ENCODE measurements at regions not wholly inside any gene's neighbourhood (a gene's known extent, or its start where the extent isn't known, plus 50 kb on each side); places are given as distances from the start of the nearest gene placed in this dataset.
A peak's percentile ranks its signal among the peaks of the same experiment; 100 is the strongest.

DNA sequence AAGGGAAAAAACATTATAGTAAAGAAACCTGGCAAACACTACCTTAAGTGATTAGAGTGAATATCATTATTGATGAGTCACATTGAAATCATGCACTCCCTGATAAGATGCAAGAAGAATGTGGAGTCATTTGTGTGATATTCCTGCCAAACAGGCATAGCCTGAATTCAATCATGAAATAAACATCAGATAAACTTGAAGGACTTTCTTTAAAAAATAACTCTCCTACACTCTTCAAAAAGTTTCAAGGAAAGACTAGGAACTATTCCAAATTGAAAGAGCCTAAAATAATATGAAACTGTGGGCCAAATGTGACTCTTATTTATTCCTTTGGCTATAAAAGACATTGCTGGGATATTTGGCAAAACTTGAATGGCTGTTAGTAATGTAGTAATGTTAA lies 625.7 kb upstream of the LMCD1 start:
- Histone ChIP-seq H2AFZ (ENCODE audit: low read length) (no peak overlapping the region), H3K27me3 (ENCODE audit: control insufficient read depth, insufficient read depth, low read length) (no peaks in the 10 kb centered on the region), H3K27ac (ENCODE audit: insufficient read depth, low read length) (no peak overlapping the region), H4K20me1 (ENCODE audit: control insufficient read depth, extremely low read depth, insufficient read depth, low read length) (no peaks in the 10 kb centered on the region), H3K79me2 (ENCODE audit: control insufficient read depth, insufficient read depth, low read length) (no peaks in the 10 kb centered on the region), H3K36me3 (ENCODE audit: control insufficient read depth, insufficient read depth, low read length) (no peaks in the 10 kb centered on the region), H3K4me2 (ENCODE audit: extremely low read depth, insufficient read depth, low read length) (no peak overlapping the region), H3K4me1 (ENCODE audit: control insufficient read depth, extremely low read depth, insufficient read depth, low read length) (no peaks in the 10 kb centered on the region), H3K9me3 (ENCODE audit: control insufficient read depth, insufficient read depth, low read depth, low read length) (no peaks in the 10 kb centered on the region), H3K4me3 (replicated peaks in 1 of 4; ENCODE audit: control extremely low read depth in 1 of 4, insufficient read depth in 1 of 4, low read depth in 3 of 4, low read length in 4 of 4) (no peak overlapping the region), H3K9ac (ENCODE audit: insufficient read depth, low read length) (no peak overlapping the region)
- peak; percentile 3 to 95 for DNase-seq (ENCODE audit: low read depth in 2 of 2)
- TF ChIP-seq, protein P1, sequence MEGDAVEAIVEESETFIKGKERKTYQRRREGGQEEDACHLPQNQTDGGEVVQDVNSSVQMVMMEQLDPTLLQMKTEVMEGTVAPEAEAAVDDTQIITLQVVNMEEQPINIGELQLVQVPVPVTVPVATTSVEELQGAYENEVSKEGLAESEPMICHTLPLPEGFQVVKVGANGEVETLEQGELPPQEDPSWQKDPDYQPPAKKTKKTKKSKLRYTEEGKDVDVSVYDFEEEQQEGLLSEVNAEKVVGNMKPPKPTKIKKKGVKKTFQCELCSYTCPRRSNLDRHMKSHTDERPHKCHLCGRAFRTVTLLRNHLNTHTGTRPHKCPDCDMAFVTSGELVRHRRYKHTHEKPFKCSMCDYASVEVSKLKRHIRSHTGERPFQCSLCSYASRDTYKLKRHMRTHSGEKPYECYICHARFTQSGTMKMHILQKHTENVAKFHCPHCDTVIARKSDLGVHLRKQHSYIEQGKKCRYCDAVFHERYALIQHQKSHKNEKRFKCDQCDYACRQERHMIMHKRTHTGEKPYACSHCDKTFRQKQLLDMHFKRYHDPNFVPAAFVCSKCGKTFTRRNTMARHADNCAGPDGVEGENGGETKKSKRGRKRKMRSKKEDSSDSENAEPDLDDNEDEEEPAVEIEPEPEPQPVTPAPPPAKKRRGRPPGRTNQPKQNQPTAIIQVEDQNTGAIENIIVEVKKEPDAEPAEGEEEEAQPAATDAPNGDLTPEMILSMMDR (conservative IDR thresholded peaks at IDR 0.05 in 1 of 2, IDR thresholded peaks at IDR 0.05 in 1 of 2; ENCODE audit: low read depth in 1 of 2, low read length in 2 of 2), result no peak
- TF ChIP-seq EZH2 (IDR thresholded peaks at IDR 0.05; ENCODE audit: low read length, missing control alignments), result no peak

DNA sequence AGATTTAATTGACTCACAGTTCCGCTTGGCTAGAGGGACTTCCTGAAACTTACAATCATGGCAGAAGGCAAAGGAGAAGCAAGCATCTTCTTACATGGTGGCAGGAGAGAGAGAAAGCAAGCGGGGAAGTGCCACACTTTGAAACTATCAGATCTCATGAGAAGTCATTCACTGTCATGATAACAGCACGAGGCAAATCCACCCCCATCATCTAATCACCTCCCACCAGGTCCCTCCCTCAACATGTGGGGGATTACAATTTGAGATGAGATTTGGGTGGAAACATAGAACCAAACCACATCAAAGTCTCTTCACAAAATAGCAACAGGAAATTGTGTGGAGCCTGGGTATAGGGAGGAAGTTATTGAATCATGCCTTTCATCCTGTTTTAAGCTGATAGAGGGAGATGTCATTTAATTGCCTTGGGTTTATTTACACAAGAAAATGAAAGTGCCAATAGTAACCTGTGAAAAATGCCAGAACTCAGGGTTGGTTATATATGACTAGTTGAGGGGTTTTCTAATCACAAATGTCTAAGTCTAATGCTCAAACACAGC lies 624.8 kb upstream of the LMCD1 start:
- H3K9me3 ChIP-seq (ENCODE audit: control insufficient read depth, insufficient read depth, low read depth, low read length), result no peaks in the 10 kb centered on the region
- no peak overlapping the region for H3K4me2 ChIP-seq (ENCODE audit: extremely low read depth, insufficient read depth, low read length)
- peak in 1 of 2 donors; percentile 62 for DNase-seq (ENCODE audit: low read depth in 2 of 2)
- H3K27me3 ChIP-seq (ENCODE audit: control insufficient read depth, insufficient read depth, low read length), result no peaks in the 10 kb centered on the region
- no peaks in the 10 kb centered on the region for H3K36me3 ChIP-seq (ENCODE audit: control insufficient read depth, insufficient read depth, low read length)
- no peak overlapping the region for H3K27ac ChIP-seq (ENCODE audit: insufficient read depth, low read length)
- H4K20me1 ChIP-seq (ENCODE audit: control insufficient read depth, extremely low read depth, insufficient read depth, low read length), result no peaks in the 10 kb centered on the region
- H2AFZ ChIP-seq (ENCODE audit: low read length), result no peak overlapping the region
- no peaks in the 10 kb centered on the region for H3K79me2 ChIP-seq (ENCODE audit: control insufficient read depth, insufficient read depth, low read length)
- H3K4me3 ChIP-seq (replicated peaks in 1 of 4; ENCODE audit: control extremely low read depth in 1 of 4, insufficient read depth in 1 of 4, low read depth in 3 of 4, low read length in 4 of 4), result no peak overlapping the region
- H3K9ac ChIP-seq (ENCODE audit: insufficient read depth, low read length), result no peak overlapping the region
- TF ChIP-seq, protein P1 (conservative IDR thresholded peaks at IDR 0.05 in 1 of 2, IDR thresholded peaks at IDR 0.05 in 1 of 2; ENCODE audit: low read depth in 1 of 2, low read length in 2 of 2), result no peak
- no peak for TF ChIP-seq EZH2 (IDR thresholded peaks at IDR 0.05; ENCODE audit: low read length, missing control alignments)
- H3K4me1 ChIP-seq (ENCODE audit: control insufficient read depth, extremely low read depth, insufficient read depth, low read length), result no peaks in the 10 kb centered on the region

DNA sequence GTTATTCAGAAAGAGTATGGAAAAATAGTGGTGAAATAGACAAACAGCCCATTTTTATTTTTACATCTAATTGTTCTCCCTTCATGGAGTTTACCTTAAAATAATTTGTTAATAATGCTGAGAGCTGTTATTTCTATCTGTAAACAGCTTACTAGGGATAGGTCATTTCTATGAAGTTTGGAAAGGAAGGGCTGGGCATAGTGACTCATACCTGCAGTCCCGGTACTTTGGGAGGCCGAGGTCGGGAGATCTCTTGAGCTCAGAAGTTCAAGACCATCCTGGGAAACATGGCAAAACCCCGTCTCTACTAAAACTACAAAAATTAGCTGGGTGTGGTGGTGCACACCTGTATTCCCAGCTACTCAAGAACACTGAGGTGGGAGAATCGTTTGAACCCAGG lies 624.3 kb upstream of the LMCD1 start:
- no peaks in the 10 kb centered on the region for H3K36me3 ChIP-seq (ENCODE audit: control insufficient read depth, insufficient read depth, low read length)
- H3K27me3 ChIP-seq (ENCODE audit: control insufficient read depth, insufficient read depth, low read length), result no peaks in the 10 kb centered on the region
- no peak overlapping the region for H3K4me2 ChIP-seq (ENCODE audit: extremely low read depth, insufficient read depth, low read length)
- no peaks in the 10 kb centered on the region for H4K20me1 ChIP-seq (ENCODE audit: control insufficient read depth, extremely low read depth, insufficient read depth, low read length)
- no peak overlapping the region for H2AFZ ChIP-seq (ENCODE audit: low read length)
- no peak overlapping the region for H3K9ac ChIP-seq (ENCODE audit: insufficient read depth, low read length)
- TF ChIP-seq EZH2 (IDR thresholded peaks at IDR 0.05; ENCODE audit: low read length, missing control alignments), result no peak
- TF ChIP-seq, protein P1 (conservative IDR thresholded peaks at IDR 0.05 in 1 of 2, IDR thresholded peaks at IDR 0.05 in 1 of 2; ENCODE audit: low read depth in 1 of 2, low read length in 2 of 2), result no peak
- DNase-seq (ENCODE audit: low read depth in 2 of 2), result peak in 1 of 2 donors; percentile 11
- H3K79me2 ChIP-seq (ENCODE audit: control insufficient read depth, insufficient read depth, low read length), result no peaks in the 10 kb centered on the region
- H3K27ac ChIP-seq (ENCODE audit: insufficient read depth, low read length), result no peak overlapping the region
- H3K4me3 ChIP-seq (replicated peaks in 1 of 4; ENCODE audit: control extremely low read depth in 1 of 4, insufficient read depth in 1 of 4, low read depth in 3 of 4, low read length in 4 of 4), result no peak overlapping the region
- no peaks in the 10 kb centered on the region for H3K9me3 ChIP-seq (ENCODE audit: control insufficient read depth, insufficient read depth, low read depth, low read length)
- no peaks in the 10 kb centered on the region for H3K4me1 ChIP-seq (ENCODE audit: control insufficient read depth, extremely low read depth, insufficient read depth, low read length)
